ENCODE measurements at regions not wholly inside any gene's neighbourhood (a gene's known extent, or its start where the extent isn't known, plus 50 kb on each side); places are given as distances from the start of the nearest gene placed in this dataset.
"Not testable (repeated sequence)": the region's sequence is repeated elsewhere in the genome, so short reads cannot be mapped to it uniquely, and the experiment has no call there.

GRCh38 chr2:53536583-53537361 is 230.8 kb upstream of the CHAC2 start:
- DNase-seq, result no peak

- DNase-seq, result no peak
Observed at GRCh38 chr2:53535234-53535840, 232.3 kb upstream of the CHAC2 start.

- DNase-seq, result no peak
Observed at GRCh38 chr2:53530126-53530525, 237.5 kb upstream of the CHAC2 start.

- no peak for DNase-seq
Observed at GRCh38 chr2:53527056-53527455, 240.5 kb upstream of the CHAC2 start.

GRCh38 chr2:53519918-53520841 is 247.4 kb upstream of the CHAC2 start:
- peak; percentile 27 for DNase-seq

GRCh38 chr2:53517406-53517805 is 250.2 kb upstream of the CHAC2 start:
- DNase-seq, result no peak

GRCh38 chr2:53516650-53517049 is 251.0 kb upstream of the CHAC2 start:
- no peak for DNase-seq

GRCh38 chr2:53515435-53516332 is 251.9 kb upstream of the CHAC2 start:
- no peak for DNase-seq

GRCh38 chr2:53513167-53513666 is 254.4 kb upstream of the CHAC2 start:
- DNase-seq, result no peak

GRCh38 chr2:53512071-53512826 is 255.4 kb upstream of the CHAC2 start:
- DNase-seq, result no peak

- no peak for DNase-seq
Observed at GRCh38 chr2:53511549-53511948, 256.1 kb upstream of the CHAC2 start.

GRCh38 chr2:53510401-53510800 is 257.2 kb upstream of the CHAC2 start:
- no peak for DNase-seq

- no peak for DNase-seq
Observed at GRCh38 chr2:53509831-53510388, 257.7 kb upstream of the CHAC2 start.

- no peak for DNase-seq
Observed at GRCh38 chr2:53508667-53509066, 258.9 kb upstream of the CHAC2 start.

- DNase-seq, result not testable (repeated sequence)
Observed at GRCh38 chr2:53507070-53507469, 260.5 kb upstream of the CHAC2 start.

- DNase-seq, result no peak
Observed at GRCh38 chr2:53505826-53506225, 261.8 kb upstream of the CHAC2 start.

GRCh38 chr2:53504507-53504906 is 263.1 kb upstream of the CHAC2 start:
- DNase-seq, result no peak

- no peak for DNase-seq
Observed at GRCh38 chr2:53500181-53500580, 267.4 kb upstream of the CHAC2 start.

GRCh38 chr2:53498210-53498609 is 269.4 kb upstream of the CHAC2 start:
- DNase-seq, result peak; percentile 43

GRCh38 chr2:53497020-53497419 is 270.6 kb upstream of the CHAC2 start:
- DNase-seq, result no peak

- no peak for DNase-seq
Observed at GRCh38 chr2:53493210-53493609, 274.4 kb upstream of the CHAC2 start.
